HepG2 (cell line): ENCODE measurements at regions not wholly inside any gene's neighbourhood (a gene's known extent, or its start where the extent isn't known, plus 50 kb on each side); places are given as distances from the start of the nearest gene placed in this dataset.

Source experiments
- ARNTL ChIP-seq: sonication (generic); formaldehyde crosslinking; IDR thresholded peaks from 2 replicates; pipeline ENCODE4 v1.4.0; 2020; ENCODE audit warnings: mild to moderate bottlenecking, missing genetic modification reagents
- EP300 ChIP-seq, 3 experiments: sonication (generic) in 1 of 3; formaldehyde crosslinking in 1 of 3; IDR thresholded peaks; 2 replicates each; pipeline versions ENCODE4 v1.5.1 to v1.6.1; 2011 to 2020; ENCODE audit warnings: low read depth in 2 of 3, low read length in 2 of 3, borderline replicate concordance in 1 of 3, improper control_type of control experiment in 1 of 3, mild to moderate bottlenecking in 1 of 3, missing genetic modification reagents in 1 of 3, moderate library complexity in 1 of 3
- ESRRA ChIP-seq: sonication (generic); formaldehyde crosslinking; IDR thresholded peaks from 2 replicates; pipeline ENCODE4 v1.5.1; 2020; ENCODE audit warnings: mild to moderate bottlenecking, low read depth, missing genetic modification reagents
- HNRNPUL1 ChIP-seq: fragments of 200-400 bp; formaldehyde crosslinking; IDR thresholded peaks from 2 replicates; pipeline ENCODE4 v1.6.1; 2017; ENCODE audit warnings: low read depth, mild to moderate bottlenecking, low read length, moderate library complexity
- JUNB ChIP-seq: sonication (generic); formaldehyde crosslinking; IDR thresholded peaks from 2 replicates; pipeline ENCODE4 v1.8.0; 2022; ENCODE audit warnings: missing genetic modification reagents, mild to moderate bottlenecking, borderline replicate concordance
- NFIC ChIP-seq: IDR thresholded peaks from 2 replicates; pipeline ENCODE4 v1.6.1; 2012; ENCODE audit warnings: mild to moderate bottlenecking, low read length, inconsistent platforms
- ZNF607 ChIP-seq: sonication (generic); formaldehyde crosslinking; IDR thresholded peaks from 2 replicates; pipeline ENCODE4 v1.5.1; 2020; ENCODE audit warnings: missing genetic modification reagents, mild to moderate bottlenecking, borderline replicate concordance
- ZSCAN29 ChIP-seq: sonication (generic); formaldehyde crosslinking; conservative IDR thresholded peaks from 2 replicates; pipeline ENCODE4 v1.4.0; 2020; ENCODE audit warnings: mild to moderate bottlenecking, missing genetic modification reagents
- TF ChIP-seq, protein P1 (sequence below): sonication (generic); IDR thresholded peaks from 2 replicates; pipeline ENCODE4 v1.6.1; 2016; ENCODE audit warnings: low read depth, borderline replicate concordance

DNA sequence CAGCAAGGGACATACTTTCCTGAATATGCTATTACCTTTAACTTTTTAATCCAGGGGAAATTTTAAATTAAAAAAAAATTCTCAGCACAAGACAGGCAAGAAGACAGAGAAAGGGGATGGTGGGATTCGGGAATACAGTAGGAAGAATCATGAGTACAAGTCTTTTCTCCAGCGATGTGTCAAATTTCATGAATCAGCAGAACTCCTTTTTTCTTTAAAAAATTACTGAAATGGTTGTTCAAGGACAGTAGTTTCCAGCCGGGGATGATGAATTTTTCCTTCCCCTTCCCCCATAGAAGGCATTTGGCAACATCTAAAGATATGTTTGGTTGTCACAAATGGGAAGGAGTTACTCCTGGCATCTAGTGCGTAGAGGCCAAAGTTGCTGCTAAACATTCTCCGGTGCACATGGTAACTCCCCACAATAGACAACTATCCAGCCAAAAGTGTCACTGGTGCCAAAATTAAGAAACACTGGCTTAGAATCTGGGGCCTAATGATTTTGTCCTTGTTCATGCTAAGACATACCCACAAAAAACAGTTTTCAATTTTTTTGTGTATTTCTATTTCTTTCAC is 450.2 kb downstream of the CBLN4 start:
- TF ChIP-seq HNRNPUL1: no peak
- no peak for TF ChIP-seq EP300 (IDR thresholded peaks at IDR 0.05; ENCODE audit: low read depth in 2 of 2, low read length in 2 of 2)
- TF ChIP-seq EP300 (CRISPR knock-in tag; IDR thresholded peaks at IDR 0.05; ENCODE audit: borderline replicate concordance): no peak
- TF ChIP-seq ARNTL (CRISPR knock-in tag): no peak
- no peak for TF ChIP-seq NFIC
- TF ChIP-seq ESRRA (CRISPR knock-in tag): no peak
- no peak for TF ChIP-seq JUNB (CRISPR knock-in tag)
- TF ChIP-seq, protein P1, sequence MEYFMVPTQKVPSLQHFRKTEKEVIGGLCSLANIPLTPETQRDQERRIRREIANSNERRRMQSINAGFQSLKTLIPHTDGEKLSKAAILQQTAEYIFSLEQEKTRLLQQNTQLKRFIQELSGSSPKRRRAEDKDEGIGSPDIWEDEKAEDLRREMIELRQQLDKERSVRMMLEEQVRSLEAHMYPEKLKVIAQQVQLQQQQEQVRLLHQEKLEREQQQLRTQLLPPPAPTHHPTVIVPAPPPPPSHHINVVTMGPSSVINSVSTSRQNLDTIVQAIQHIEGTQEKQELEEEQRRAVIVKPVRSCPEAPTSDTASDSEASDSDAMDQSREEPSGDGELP: no peak
- TF ChIP-seq ZNF607 (CRISPR knock-in tag): no peak
- TF ChIP-seq ZSCAN29 (CRISPR knock-in tag): no peak
